Adrenal gland (tissue), 5 donors: ENCODE measurements at regions not wholly inside any gene's neighbourhood (a gene's known extent, or its start where the extent isn't known, plus 50 kb on each side); places are given as distances from the start of the nearest gene placed in this dataset.

Experiments
- CTCF ChIP-seq, 6 experiments: fragments of 450-650 bp in 4 of 6; fragments of 200-600 bp in 2 of 6; sonication (generic) in 1 of 6; IDR thresholded peaks; 1 replicate in 5 of 6; 2 replicates in 1 of 6; pipeline versions ENCODE4 v1.5.1 to v1.8.0; 2016 to 2021; ENCODE audit warnings: antibody characterized with exemption in 6 of 6, mild to moderate bottlenecking in 2 of 6, moderate library complexity in 1 of 6
- POLR2A ChIP-seq, 2 donors: fragments of 450-650 bp; IDR thresholded peaks; one replicate each; pipeline ENCODE4 v1.6.1; 2017; ENCODE audit warnings: antibody characterized with exemption in 2 of 2, mild to moderate bottlenecking in 2 of 2, moderate library complexity in 1 of 2
- donor health status: DM: no; HTN: no; CAD: no.

DNA sequence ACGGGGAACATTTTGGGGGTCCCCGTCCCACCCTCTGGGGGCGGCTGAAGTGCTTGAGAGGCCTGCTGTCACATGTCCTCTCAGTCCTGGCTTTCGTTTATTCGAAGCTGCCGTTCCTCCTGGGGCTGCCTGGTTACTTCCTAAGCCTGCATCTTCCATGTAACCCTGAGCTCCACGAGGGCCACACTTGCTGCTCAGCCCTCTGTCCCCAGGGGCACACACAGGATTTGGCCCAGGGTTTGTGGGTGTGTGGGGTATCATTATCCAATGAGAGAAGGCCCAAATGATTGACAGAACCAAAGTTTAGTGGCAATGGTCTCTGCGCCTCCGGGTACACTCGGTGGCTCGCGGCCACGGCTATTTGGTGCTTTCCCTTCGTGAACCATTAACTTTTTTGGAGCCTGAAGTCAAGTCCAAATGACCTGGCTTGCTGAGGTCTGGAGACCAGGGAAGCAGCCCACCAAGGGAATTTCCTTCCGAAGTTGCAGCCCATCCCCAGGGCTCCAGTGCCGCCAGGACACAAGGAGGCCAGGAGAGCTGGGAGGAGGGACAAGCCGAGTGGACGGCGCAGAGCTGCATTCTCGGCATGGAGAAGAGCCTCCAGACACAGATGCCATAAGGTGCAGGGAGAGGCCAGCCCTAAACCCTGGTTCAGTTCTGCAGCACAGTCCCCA is 131.4 kb upstream of the FOXF1 start:
- no peak for TF ChIP-seq CTCF (IDR thresholded peaks at IDR 0.05)
- TF ChIP-seq POLR2A (IDR thresholded peaks at IDR 0.05) = no peak
